COLO829 (cell line): ENCODE measurements at regions not wholly inside any gene's neighbourhood (a gene's known extent, or its start where the extent isn't known, plus 50 kb on each side); places are given as distances from the start of the nearest gene placed in this dataset.

ENCODE experiments used
- DNase-seq: peaks from one replicate; pipeline ENCODE4 v3.0.0; 2012; ENCODE audit warnings: low spot score

DNA sequence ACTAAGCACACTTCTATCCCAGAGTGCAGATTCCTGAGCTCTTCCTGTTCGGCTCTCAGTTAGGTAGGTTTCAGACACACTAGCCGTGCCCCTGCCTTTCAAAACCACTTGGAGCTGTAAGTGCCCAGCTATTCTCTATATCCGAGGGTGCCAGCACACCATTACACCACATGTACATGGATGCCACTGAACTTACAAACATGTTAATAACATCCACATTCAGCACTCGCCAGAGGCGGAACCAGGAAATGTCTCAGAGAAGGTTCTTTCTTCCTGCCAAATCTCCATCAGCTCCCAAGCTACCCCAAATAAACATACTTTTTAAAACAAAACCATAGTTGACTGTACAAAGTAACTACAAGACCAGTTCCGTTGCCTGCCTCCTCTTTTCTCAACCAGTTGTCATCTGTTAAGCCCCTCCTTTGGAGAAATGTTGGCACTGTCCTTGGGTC, 78.4 kb upstream of the CTTNBP2NL start:
- no peak for DNase-seq

DNA sequence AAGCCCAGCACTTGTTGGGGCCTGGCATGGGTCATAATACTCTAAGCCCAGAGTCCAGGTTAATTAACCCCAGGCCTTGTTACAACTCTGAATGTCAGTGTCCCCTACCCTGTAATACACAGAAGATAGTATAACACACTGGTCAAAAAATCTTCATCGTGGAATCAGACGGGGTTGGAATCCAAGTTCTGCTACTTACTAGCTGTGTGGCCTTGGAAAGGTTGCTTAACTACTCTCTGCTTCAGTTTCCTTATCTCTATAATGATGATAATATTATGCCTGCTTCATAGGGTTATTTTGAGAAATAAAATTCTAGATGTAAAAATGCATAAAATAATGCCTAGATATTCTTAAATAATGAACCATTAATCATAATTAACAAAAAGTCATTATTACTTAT, 77.8 kb upstream of the CTTNBP2NL start:
- DNase-seq = no peak

DNA sequence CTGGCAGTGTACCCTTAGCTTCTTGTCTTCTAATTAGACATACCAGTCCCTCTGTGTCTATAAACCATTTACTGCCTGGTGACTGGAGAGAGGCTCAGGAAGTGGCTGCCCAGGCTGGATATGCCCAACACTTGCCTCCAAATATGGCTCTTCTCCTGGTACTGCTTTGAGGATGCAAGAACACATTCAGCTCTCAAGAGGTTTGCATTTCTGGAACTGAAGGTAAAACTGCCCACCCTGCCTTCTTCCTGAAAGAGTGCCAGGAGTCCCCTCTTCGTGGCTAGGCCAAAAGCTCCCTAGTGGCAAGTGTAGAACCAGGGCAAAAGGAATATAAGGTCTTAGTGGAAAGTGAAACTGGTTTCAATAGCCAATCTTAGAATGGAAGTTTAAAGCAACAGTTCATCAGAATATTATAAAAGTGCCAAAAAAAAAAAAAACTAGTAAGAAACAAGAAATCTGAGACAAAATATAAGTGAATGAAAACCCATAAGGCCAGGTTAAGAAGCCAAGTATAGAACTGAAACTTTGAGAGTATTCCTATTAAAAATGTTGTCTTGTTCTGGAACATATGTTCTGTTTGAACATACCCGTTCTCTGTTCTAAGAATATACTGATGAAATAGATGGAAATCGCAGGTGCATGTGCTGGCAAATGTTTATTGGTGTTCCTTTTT, 77.2 kb upstream of the CTTNBP2NL start:
- no peak for DNase-seq

DNA sequence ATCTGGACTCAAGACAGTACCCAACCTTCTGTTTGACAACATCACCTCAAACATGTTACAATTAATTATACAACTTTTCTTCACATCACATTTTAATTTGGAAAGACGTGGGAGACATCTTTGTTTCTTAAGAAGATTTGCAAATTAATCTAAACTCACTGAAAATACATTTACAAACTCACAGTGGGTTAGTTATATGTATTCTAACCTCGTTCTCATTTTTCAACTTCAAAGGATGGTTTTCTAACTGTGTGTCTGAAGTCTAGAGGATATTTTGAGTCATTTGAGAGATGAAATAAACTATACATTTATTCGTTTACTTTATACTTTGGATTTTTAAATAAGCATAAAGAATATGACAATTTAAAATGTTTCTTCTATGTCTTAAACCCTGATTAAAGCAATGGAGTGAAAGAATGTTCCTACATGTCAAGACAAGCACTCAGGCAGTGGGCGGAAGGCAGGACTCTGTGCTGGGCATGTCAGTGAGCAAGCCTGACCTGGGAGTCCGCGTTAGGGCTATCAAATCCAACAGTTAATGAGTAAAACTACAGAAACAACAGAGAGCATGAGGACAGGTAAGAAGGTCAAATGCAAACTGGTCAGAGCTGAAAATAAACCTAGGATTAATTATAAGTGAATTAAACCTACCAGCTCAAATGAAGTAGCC, 76.5 kb upstream of the CTTNBP2NL start:
- DNase-seq = no peak

DNA sequence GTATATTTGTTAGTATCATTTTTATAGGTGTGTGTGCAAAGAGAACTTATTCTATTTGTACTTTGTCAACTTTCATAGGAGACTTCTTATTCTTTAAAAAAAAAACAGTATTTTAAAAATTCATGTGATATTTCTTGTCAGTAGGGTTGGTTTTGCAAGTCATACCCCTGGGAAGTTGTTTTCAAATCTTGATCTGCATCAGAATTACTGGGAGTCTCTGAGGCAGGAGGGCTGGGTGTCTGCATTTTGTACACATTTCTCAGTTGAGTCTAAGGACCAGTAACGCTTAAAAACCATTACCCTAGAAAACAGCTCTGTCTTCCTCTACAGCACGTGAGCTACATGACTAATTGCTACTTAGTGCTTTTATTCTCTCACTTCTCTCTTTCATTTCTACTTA, 76.0 kb upstream of the CTTNBP2NL start:
- no peak for DNase-seq

DNA sequence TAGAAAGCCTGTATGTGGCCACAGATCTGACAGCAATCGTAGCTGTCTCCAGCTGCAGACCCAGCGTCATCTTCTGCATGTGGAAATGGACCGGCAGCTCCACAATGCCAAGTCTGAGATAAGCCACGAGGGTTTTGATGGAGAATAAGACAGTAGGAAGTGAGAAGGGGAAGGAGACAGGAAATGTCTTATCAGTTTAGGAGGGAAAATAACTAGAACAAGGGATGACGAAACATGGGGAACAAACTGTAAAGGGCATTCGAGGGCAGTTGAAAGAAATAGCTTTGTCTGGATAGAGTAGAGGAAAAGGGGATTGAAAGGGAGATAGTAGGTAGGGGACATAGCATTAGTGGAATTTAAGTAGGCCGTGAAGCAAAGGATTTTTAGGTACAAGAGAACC, 74.0 kb upstream of the CTTNBP2NL start:
- DNase-seq = no peak

DNA sequence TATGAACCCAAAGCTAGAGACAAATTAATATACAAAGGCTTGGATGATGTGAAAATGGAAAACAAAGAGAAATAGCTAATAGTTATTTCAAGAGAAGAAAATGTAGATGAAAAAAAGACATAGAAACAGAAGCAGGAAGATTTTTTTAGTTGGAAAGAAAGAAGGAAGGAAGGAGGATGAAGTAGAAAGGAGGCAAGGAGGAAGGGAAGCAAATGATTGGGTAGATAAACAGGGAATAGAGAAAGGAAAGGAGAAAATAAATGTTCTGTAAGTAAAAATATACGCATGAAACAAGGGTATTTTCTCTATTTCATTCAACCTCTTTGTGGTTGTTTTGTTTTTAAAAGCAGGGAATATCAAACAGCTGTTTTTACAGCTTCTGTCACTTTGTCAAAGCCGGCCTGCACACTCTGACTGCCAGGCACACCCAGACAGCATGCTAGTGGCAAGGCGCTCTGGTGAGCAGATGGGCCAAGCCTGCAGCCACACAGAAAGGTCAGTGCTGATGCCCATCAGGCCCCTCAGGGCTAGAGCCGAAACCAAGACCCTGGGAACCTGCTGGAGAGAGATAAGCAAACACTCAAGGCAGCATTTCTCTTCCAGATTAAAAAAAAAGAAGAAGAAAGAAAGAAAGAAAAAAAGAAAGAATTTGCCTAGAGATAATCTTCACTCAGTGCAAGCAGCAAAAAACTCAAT, 72.9 kb upstream of the CTTNBP2NL start:
- DNase-seq = no peak

DNA sequence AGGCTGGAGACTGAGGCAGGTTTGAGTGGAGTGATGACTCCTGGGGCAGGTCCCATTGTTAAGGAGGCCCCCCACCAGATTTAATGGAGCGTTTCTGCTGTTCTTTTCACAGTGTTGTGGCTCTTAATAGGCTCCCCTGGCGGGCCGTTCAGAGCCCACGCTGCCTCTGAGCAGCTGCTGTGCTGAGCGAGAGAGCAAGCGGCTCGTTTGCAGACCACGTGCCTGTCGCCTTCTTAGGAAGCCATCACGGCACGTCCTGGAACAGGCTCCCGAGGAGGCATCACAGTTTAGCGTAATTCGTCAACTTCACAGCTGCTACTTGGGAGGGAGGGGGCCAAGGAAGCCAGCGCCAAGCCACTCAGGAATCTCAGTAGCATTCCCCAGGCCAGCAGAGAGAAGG, 70.5 kb upstream of the CTTNBP2NL start:
- DNase-seq = no peak

DNA sequence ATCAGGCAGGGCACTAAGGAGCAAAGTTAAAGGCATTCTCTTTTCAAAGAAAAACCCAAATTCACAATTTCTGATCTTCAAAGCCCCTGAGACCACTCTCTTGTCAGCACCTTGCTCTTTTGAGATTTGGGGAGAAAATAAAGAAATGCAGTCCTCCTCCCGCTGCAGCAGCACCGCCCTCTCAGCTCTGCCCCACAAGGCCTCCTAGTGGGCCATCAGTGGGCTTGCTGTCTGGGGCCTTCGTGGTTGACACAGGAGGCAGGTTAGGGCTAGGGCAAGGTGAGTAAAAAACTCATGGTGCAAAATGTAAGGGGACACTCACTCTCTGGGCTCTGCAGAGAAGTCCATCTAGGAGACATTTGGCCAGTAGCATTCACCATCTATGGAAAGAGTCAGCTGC, 67.4 kb upstream of the CTTNBP2NL start:
- no peak for DNase-seq

DNA sequence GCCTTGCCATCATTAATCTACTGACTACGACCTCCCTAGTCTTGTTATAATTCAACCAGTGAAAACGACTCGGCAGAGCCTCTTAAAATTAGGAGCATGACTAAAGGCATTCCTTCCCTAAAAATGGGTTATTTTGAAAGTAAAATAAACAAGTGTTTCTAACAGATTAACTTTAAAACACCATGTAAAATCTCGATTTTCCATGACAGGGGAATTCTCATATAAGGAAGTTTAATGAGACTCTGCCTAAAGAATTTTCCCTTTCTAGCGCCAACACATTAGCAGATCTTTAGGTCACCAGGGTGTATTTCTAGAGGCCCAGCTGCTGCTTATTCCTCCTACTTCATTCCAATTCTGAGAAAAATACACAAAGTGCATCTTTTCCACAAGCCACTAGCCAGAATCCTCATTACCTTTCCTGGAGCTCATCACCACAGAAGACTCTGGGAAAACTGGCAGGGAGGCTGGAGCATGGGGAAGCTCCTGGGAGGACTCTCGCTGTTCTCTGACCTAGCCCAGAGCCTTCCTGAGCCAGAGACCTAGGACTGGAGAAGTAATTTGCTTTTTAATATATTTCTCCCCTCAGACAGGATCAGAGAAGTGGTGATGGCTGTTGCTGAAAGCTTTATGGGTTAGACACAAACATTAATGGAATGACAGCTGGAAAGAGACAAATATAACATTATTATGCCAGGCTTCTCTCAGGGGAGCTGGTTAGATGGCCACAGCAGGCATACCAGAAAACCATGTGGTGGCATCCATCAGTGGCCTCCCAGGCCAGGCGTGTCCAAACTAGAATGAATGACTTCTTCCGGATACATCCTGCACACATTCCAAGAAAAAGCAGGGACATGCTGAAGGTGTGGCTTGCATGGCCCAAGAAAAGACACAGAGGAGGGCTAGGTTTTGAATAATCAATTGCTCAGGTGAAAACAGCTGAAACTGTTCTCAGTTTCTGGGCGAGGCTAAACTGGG, 63.6 kb upstream of the CTTNBP2NL start:
- DNase-seq = no peak

DNA sequence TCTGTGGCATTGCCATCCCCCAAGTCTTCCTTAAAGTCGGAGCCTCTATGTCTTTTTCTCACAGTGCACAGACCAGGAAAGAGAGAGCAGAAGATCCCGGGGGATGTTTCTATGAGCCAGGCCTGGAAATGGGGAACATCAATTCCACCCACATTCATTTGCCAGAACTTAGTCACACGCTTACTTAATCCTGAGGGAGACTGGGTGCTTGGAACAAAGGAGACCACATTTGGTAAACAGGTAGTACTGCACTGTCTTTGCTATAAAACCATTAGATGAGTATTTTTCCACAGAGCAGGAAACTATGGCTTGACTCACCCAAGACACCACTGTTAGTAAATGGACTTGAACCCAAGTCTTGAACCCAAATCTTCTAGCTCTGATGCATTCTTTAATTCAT, 60.7 kb upstream of the CTTNBP2NL start:
- no peak for DNase-seq

DNA sequence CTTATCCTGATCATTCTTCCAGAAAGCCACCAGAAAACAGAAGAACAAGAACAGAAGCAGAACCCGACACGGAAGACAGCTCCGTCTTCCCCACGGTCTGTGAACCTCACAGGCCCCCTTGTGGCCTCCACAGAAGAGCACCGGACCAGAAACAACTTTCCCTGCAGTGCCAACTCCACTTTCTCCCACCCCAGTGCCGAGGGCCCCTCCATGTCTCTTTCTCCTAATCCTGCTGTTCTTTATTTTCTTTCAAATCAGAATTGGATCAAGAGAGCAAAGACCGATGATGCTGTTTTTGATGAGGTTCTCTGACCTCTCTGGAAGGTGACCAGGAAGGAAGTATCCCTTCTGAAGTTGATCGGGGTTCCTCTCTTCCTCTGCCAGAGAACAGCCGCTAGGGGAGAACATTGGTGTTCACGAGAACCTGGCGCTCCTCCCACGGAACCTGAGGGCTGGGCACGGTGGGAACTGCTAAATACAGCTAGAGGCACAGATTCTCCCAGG, 58.9 kb upstream of the CTTNBP2NL start:
- peak; percentile 15 for DNase-seq

DNA sequence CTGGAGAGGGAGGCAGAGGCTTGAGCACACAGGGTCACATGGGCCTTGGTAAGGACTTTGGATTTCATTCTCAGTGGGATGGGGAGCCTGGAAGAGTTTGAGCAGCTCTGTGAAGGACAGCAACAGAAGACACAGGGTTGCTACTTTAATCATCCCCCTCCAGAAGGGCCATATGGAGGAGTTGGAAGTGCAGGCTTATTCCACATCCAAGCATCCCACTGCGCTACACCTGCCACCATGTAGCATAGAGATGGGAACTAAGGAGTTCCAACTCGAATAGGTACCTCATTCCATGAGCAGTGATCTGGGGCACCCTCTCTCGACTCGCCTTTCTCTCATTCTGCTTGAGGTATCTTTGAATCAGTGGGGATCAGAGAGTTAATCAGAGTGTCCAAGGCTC, 54.0 kb upstream of the CTTNBP2NL start:
- DNase-seq = no peak

DNA sequence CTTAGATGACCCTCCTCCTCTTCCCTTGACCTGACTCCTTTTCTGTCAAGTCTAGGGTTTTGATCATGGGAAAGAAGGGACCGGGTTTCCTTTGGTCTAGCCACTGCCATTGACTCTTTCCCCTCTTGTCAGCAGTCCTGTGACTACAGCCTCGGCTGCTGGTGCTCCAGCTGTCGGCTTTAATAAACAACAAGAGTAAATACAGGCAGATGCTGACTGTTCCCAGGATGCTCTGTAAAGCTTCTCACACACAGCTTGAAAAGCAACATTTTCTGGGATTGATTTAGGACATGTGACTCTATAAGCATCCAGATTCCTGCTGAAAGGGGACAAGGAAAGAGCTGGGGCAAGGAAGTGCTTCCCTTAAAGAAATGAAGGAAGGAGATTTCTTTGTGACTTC, 53.5 kb upstream of the CTTNBP2NL start:
- no peak for DNase-seq

DNA sequence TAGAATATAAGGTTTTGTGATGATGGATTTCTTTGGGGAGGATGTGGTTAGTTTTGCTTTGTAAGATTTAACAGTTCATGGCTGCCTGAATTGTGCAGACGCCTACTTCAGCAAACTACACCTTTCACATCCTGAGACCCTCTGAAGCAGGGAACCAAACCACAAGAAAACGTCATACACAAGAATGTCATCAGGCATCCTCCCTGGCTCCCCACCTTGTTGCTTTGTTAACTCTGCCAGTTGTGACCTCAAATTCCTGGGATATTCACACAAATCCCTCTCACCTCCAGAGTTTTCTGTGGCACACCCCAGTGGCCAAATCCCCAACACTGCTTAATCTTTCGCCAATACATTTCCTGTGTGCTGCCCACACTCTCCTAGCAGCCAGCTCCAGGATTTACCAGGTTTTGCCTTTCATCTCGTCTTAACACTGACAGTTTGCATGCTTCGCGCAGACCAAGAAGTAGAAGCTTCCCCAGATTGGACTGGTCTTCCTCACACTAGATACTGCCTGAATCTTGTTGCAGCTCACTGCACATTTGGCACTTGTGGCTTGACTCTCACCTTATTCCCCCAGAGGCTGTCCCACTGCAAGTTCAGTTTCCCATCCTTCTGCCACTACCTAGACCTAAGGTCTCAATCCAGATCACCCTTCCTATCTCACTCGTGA, 51.1 kb upstream of the CTTNBP2NL start:
- DNase-seq = no peak
